HG03342 (cell line): ENCODE measurements at regions not wholly inside any gene's neighbourhood (a gene's known extent, or its start where the extent isn't known, plus 50 kb on each side); places are given as distances from the start of the nearest gene placed in this dataset.
A peak's percentile ranks its signal among the peaks of the same experiment; 100 is the strongest.
"Not testable (repeated sequence)": the region's sequence is repeated elsewhere in the genome, so short reads cannot be mapped to it uniquely, and the experiment has no call there.

ENCODE experiments used
- ATAC-seq: cut with Tn5 transposase; IDR thresholded peaks from one replicate; pipeline ENCODE4 v1.9.1; 2021; ENCODE audit warnings: mild to moderate bottlenecking, moderate library complexity; ENCODE audit not compliant: unreplicated experiment

DNA sequence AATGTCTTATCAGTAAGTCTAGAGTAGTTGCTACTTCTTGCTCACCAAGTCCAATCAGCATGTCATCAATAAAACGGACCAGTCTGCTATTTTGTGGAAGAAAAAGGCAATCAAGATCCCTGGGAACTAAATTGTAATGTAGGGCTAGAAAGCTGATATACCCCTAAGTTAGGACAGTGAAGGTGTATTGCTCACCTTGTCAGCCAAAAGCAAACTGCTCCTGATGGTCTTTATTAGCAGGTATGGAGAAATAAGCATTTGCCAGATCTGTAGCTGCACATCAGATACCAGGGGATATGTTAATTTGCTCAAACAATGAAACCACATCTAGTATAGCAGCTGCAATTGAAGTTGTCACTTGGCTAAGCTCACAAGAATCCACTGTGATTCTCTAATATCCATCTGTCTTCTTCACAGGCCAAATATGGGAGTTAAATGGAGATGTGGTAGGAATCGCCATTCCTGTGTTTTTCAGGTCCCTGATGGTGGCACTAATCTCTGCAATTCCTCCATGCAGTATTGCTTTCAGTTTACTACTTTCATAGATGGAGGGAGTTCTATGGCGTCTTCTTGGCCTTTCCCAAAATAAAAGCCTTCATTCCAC lies 75.0 kb downstream of the TMEM237 start:
- no peak for ATAC-seq

DNA sequence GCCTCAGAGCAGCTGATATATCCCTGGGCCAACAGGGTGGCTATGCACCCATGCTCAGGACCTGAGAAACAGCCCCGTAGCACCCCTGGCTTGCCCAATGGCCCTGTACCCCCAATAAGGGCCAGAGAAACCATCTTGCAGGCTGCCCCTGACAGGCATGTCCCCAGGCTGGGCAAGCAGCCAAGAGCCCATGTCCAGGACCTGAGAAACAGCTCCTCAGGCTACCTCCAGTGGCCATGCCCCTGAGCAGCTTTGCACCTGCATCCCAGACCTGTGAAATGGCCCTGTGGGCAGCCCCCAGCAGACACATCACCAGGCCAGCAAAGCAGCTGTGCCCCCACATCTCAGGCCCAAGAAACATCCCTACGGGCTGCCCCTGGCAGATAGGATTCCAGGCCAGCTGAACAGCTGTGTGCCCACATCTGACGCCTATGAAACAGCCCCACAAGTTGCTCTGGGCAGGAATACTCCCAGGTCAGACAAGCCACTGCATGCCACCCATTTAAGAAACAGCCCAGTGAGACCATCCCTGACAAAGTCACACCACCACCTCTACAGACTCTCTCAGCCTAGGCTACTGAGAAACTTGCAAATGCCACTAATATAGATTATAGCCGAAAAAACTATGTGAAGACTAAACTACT lies 84.1 kb downstream of the TMEM237 start:
- no peak for ATAC-seq

DNA sequence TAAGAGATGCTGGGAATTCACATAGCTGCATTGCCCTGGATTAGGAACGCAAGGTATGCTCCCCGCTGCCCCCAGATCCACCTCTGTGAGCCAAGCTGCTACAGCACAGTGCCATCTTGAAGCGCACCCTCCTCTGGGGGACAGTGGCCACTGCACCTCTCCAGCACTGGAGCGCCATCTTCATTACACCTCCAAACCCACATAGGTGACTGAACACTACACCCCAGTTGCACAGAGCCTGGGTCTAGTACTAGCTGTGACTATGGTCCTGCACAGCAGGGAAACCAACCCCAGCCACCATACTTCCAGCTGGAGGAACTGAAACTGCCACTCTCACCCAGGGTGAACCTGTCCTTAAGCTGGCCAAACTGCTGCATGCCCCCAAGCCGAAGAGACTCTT lies 84.6 kb downstream of the TMEM237 start:
- ATAC-seq: no peak

DNA sequence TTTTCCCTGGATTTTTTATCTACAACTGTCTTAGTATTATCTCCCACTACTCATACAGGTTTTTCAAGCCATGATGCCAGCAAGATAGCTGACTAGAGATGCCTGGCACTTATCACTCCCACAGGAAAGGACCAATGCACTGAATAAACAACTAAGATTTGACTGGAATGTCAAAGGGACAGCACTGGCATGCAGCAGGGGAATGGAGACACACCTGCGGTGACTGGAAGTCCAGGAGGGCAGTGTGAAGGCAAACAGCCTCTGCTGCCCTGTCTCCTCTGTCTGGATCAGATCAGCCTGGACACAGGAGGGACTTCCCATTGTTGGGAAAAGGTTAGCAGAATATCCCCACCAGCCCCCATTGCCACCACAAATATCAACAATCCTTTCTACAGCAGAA lies 85.1 kb downstream of the TMEM237 start:
- no peak for ATAC-seq

DNA sequence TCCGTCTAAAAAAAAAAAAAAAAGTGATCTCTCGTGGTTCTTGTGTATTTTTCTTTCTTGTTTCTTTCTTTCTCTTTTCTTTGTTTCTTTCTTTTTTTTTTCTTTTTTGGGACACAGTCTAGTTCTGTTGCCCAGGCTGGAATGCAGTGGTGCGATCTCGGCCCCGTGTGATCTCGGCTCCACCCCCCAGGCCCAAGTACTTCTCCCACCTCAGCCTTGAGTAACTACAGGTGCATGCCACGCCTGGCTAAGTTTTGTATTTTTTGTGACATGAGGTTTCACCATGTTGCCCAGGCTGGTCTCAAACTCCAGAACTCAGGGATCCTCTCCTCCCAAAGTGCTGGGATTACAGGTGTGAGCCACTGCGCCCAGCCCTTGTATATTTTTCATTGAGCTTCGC lies 91.4 kb downstream of the TMEM237 start:
- no peak for ATAC-seq

DNA sequence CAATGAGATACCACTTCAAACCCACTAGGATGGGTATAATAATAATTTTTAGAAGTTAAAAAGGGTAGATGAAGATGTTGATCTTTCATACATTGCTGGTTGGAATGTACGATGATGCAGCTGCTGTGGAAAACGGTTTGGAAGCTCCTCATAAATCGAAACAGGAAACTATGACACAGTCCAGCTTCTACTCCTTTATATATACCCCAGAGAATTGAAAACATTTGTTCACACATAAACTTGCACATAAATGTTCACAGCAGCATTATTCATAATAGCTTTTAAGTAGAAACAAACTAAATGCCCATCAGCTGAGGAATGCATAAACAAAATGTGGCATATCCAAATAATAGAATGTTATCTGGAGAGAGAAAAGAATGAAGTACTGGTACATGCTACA lies 95.0 kb downstream of the STRADB start:
- ATAC-seq: no peak

DNA sequence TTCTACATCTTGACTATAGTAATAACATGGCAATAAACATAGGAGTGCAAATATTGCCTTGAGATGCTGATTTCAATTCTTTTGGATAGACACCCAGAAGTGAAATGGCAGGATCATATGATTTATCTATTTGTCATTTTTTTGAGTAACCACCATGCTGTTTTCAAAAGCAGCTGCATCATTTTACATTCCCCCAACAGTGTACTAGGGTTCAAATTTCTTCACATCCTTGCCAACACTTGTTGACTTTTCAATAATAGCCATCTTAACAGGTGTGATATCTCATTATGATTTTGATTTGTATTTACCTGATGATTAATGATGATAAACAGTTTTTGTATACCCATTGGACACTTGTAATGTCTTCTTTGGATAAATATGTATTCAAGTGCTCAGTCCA lies 90.8 kb downstream of the STRADB start:
- no peak for ATAC-seq

- not testable (repeated sequence) for ATAC-seq
Observed at GRCh38 chr2:201539271-201539670, 87.7 kb downstream of the STRADB start.

- no peak for ATAC-seq
Observed at GRCh38 chr2:201538025-201538424, 86.5 kb downstream of the STRADB start.

GRCh38 chr2:201536754-201537153 lies 85.2 kb downstream of the STRADB start:
- ATAC-seq: no peak

GRCh38 chr2:201536046-201536445 lies 84.5 kb downstream of the STRADB start:
- no peak for ATAC-seq

GRCh38 chr2:201532686-201533304 lies 81.3 kb downstream of the STRADB start:
- ATAC-seq: peak; percentile 92
